HepG2 (cell line): ENCODE measurements at regions not wholly inside any gene's neighbourhood (a gene's known extent, or its start where the extent isn't known, plus 50 kb on each side); places are given as distances from the start of the nearest gene placed in this dataset.

Experiments used
- ATAC-seq: fragments of 200-7000 bp; cut with Tn5 transposase; 3 replicates; pipeline ENCODE4 v1.9.1; 2020; ENCODE audit warnings: mild to moderate bottlenecking, moderate library complexity
- BruUV-seq: library from RNA; stranded (reverse); fragments of 400-500 nt; replicated peaks from 2 replicates; lab custom pipeline; 2021; lab: Mats Ljungman, UMichigan
- CTCF ChIA-PET: fragments of 300-600 bp; formaldehyde crosslinking; extraction: SDS; loops from one replicate; lab custom pipeline; 2021; ENCODE audit warnings: low total read pairs, inconsistent platforms, low intra/inter-chr PET ratio; lab: Yijun Ruan, JAX
- POLR2A ChIA-PET: fragments of 350-600 bp; sonication (Branson Sonifier 250); formaldehyde crosslinking; loops from one replicate; lab custom pipeline; 2020; ENCODE audit warnings: antibody characterized with exemption, inconsistent platforms; lab: Yijun Ruan, JAX
- DNase-seq: peaks from one replicate; pipeline ENCODE4 v3.0.0-alpha.2; 2015; ENCODE audit warnings: low spot score
- FAIRE-seq: peaks from 3 replicates; lab custom pipeline; 2011; peaks lifted over from hg19 to GRCh38; lab: Jason Lieb, UNC
- H2AFZ ChIP-seq: one replicate; pipeline ENCODE4 v1.6.1; 2011; ENCODE audit warnings: low read length, inconsistent platforms
- H3K27ac ChIP-seq: fragments of 300-600 bp; 3 replicates; pipeline ENCODE4 v1.8.0; 2011; ENCODE audit warnings: mixed run types, mild to moderate bottlenecking, mixed read lengths, low read length, inconsistent platforms; ENCODE audit not compliant: insufficient read depth; ENCODE audit errors: extremely low read length
- H3K27me3 ChIP-seq, 2 experiments: fragments of 200-600 bp in 1 of 2; 2 replicates in 1 of 2; 3 replicates in 1 of 2; pipeline versions ENCODE4 v1.6.0 to v1.8.0; 2011; ENCODE audit warnings: low read length in 2 of 2, mild to moderate bottlenecking in 2 of 2, moderate library complexity in 2 of 2, inconsistent platforms in 1 of 2; ENCODE audit not compliant: insufficient read depth in 2 of 2, control insufficient read depth in 1 of 2
- H3K36me3 ChIP-seq, 2 experiments: fragments of 200-600 bp in 1 of 2; replicated peaks in 1 of 2; 2 replicates in 1 of 2; 3 replicates in 1 of 2; pipeline versions ENCODE4 v1.5.1 to v1.8.0; 2011; ENCODE audit warnings: low read length in 2 of 2, inconsistent platforms in 1 of 2; ENCODE audit not compliant: insufficient read depth in 2 of 2, control insufficient read depth in 1 of 2
- H3K4me1 ChIP-seq: 2 replicates; pipeline ENCODE4 v1.5.1; 2012; ENCODE audit warnings: low read length, inconsistent platforms; ENCODE audit not compliant: insufficient read depth
- H3K4me2 ChIP-seq: 2 replicates; pipeline ENCODE4 v1.6.0; 2011; ENCODE audit warnings: low read depth, low read length, inconsistent platforms
- H3K4me3 ChIP-seq, 3 experiments: fragments of 200-600 bp in 1 of 3; sonication (generic), shearing (Covaris generic) in 1 of 3; replicated peaks in 1 of 3; 2 replicates each; pipeline ENCODE4 v1.5.1; 2011 to 2016; ENCODE audit warnings: low read length in 3 of 3, inconsistent platforms in 2 of 3, low read depth in 2 of 3, mild to moderate bottlenecking in 2 of 3, control low read depth in 1 of 3, mixed read lengths in 1 of 3; ENCODE audit not compliant: insufficient read depth in 1 of 3
- H3K79me2 ChIP-seq: one replicate; pipeline ENCODE4 v1.6.1; 2011; ENCODE audit warnings: low read length, inconsistent platforms; ENCODE audit not compliant: insufficient read depth
- H3K9ac ChIP-seq: 2 replicates; pipeline ENCODE4 v1.6.0; 2011; ENCODE audit warnings: mild to moderate bottlenecking, low read depth, low read length, inconsistent platforms; ENCODE audit not compliant: insufficient read depth
- H3K9me3 ChIP-seq: 2 replicates; pipeline ENCODE4 v1.5.1; 2012; ENCODE audit warnings: mild to moderate bottlenecking, low read length
- H4K20me1 ChIP-seq: 2 replicates; pipeline ENCODE4 v1.6.0; 2011; ENCODE audit warnings: inconsistent platforms, mild to moderate bottlenecking, low read length, moderate library complexity; ENCODE audit not compliant: insufficient read depth
- AKAP8 ChIP-seq: sonication (generic); formaldehyde crosslinking; IDR thresholded peaks from 2 replicates; pipeline ENCODE4 v1.5.1; 2020; ENCODE audit warnings: mild to moderate bottlenecking, missing genetic modification reagents
- EEA1 ChIP-seq: sonication (generic); formaldehyde crosslinking; IDR thresholded peaks from 2 replicates; pipeline ENCODE4 v1.5.1; 2020; ENCODE audit warnings: mild to moderate bottlenecking, missing genetic modification reagents, borderline replicate concordance
- PHF8 ChIP-seq: sonication (generic); formaldehyde crosslinking; IDR thresholded peaks from 2 replicates; pipeline ENCODE4 v1.5.0; 2020; ENCODE audit warnings: missing genetic modification reagents
- POLR2G ChIP-seq: fragments of 200-400 bp; formaldehyde crosslinking; IDR thresholded peaks from 2 replicates; pipeline ENCODE4 v1.6.1; 2018; ENCODE audit warnings: mild to moderate bottlenecking, low read depth, low read length, moderate library complexity
- SATB2 ChIP-seq: sonication (generic); formaldehyde crosslinking; IDR thresholded peaks from 2 replicates; pipeline ENCODE4 v1.5.0; 2020; ENCODE audit warnings: missing genetic modification reagents
- UBTF ChIP-seq: sonication (generic); formaldehyde crosslinking; IDR thresholded peaks from 2 replicates; pipeline ENCODE4 v1.4.0; 2020; ENCODE audit warnings: mild to moderate bottlenecking, missing genetic modification reagents
- ZBTB49 ChIP-seq: sonication (generic); formaldehyde crosslinking; IDR thresholded peaks from 2 replicates; pipeline ENCODE4 v1.4.0; 2020; ENCODE audit warnings: missing genetic modification reagents, borderline replicate concordance
- ZNF225 ChIP-seq: sonication (generic); formaldehyde crosslinking; IDR thresholded peaks from 2 replicates; pipeline ENCODE4 v1.4.0; 2020; ENCODE audit warnings: mild to moderate bottlenecking, missing genetic modification reagents
- ZNF234 ChIP-seq: sonication (generic); formaldehyde crosslinking; conservative IDR thresholded peaks from 2 replicates; pipeline ENCODE4 v1.5.1; 2020; ENCODE audit warnings: mild to moderate bottlenecking, missing genetic modification reagents
- ZNF749 ChIP-seq: sonication (generic); formaldehyde crosslinking; IDR thresholded peaks from 2 replicates; pipeline ENCODE4 v1.8.0; 2022; ENCODE audit warnings: mild to moderate bottlenecking, missing genetic modification reagents, moderate library complexity, borderline replicate concordance
- in situ Hi-C: cut with HindIII; loops from 2 replicates; pipeline ENCODE4 v1.10.0; 2017; ENCODE audit warnings: low pct_unique_long_range_greater_than_20kb; ENCODE audit not compliant: extremely low pct_ligation_motif_present
- intact Hi-C: fragments of 100-400 bp; cut with micrococcal nuclease; formaldehyde crosslinking; loops from one replicate; pipeline ENCODE4 v1.10.0; 2022; ENCODE audit not compliant: unreplicated experiment

- Histone ChIP-seq H4K20me1 (no peaks in the 10 kb centered on the region), H3K4me1 (no peaks in the 10 kb centered on the region), H3K36me3 (no peaks in the 10 kb centered on the region), H3K27ac (no peak overlapping the region), H3K9ac (no peak overlapping the region), H2AFZ (no peak overlapping the region), H3K4me2 (no peak overlapping the region), H3K9me3 (no peaks in the 10 kb centered on the region), H3K79me2 (no peaks in the 10 kb centered on the region), H3K27me3 (no peaks in the 10 kb centered on the region), H3K4me3 (no peak overlapping the region)
- ChIA-PET CTCF (no interaction called here), POLR2A (no interaction called here)
- DNase-seq (no peak), FAIRE-seq (no peak), ATAC-seq (no peak)
- in situ Hi-C loops (no loop called here), intact Hi-C loops (no loop called here)
- TF ChIP-seq PHF8 (CRISPR knock-in tag) (no peak), UBTF (CRISPR knock-in tag) (no peak), ZNF234 (CRISPR knock-in tag) (no peak), EEA1 (no peak), ZBTB49 (CRISPR knock-in tag) (no peak), SATB2 (CRISPR knock-in tag) (no peak), ZNF225 (CRISPR knock-in tag) (no peak), ZNF749 (CRISPR knock-in tag) (no peak), POLR2G (no peak), AKAP8 (CRISPR knock-in tag) (no peak)
- BruUV-seq: no TSS peak
These were observed 87.8 kb downstream of the KLF12 start for GRCh38 chr13:74046431-74046830.
